T-helper 2 cell treated with Interferon-gamma antibody and Interleukin-4, amounts not matched to agents 5 μg/mL and 100 μg/mL, for 36 hours (primary cell): ENCODE measurements at regions not wholly inside any gene's neighbourhood (a gene's known extent, or its start where the extent isn't known, plus 50 kb on each side); places are given as distances from the start of the nearest gene placed in this dataset.

Experiments
- DNase-seq: peaks from one replicate; pipeline ENCODE4 v3.0.0; 2021; ENCODE audit warnings: low spot score
- H3K27ac Mint-ChIP-seq: one replicate; pipeline ENCODE4 v1.8.0; 2021; ENCODE audit warnings: mild to moderate bottlenecking, mixed read lengths
- H3K27me3 Mint-ChIP-seq: one replicate; pipeline ENCODE4 v1.8.0; 2021; ENCODE audit warnings: low read depth, mixed read lengths
- H3K36me3 Mint-ChIP-seq: one replicate; pipeline ENCODE4 v1.8.0; 2021; ENCODE audit warnings: low read depth, mixed read lengths
- H3K4me1 Mint-ChIP-seq: one replicate; pipeline ENCODE4 v1.8.0; 2021; ENCODE audit warnings: low read depth, mixed read lengths
- H3K4me3 Mint-ChIP-seq: one replicate; pipeline ENCODE4 v1.8.0; 2022; ENCODE audit warnings: mild to moderate bottlenecking, moderate library complexity, mixed read lengths
- H3K9me3 Mint-ChIP-seq: one replicate; pipeline ENCODE4 v1.8.0; 2021; ENCODE audit warnings: mixed read lengths

DNA sequence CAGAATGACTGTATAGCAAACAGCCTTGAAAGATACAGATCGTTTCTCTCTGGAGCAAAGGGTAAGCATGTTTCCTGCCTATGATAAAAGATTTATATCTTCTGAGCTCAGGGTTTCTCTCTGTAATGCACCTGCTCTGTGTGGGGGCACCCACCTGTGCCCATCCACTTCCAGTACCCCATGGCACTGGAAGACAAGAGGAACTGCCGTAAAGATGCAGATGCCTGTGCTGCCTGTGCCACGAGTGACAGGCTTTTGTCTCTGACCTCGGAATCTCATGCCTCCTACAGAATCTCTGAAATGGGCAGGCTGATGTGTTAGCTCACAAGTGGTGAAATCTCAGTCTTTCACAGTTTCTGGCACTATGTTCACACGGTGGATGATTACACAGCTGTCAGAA lies 50.3 kb upstream of the ATP11A start:
- Mint-ChIP-seq H3K4me3 (no peak overlapping the region), H3K4me1 (peaks cover 6% of the 10 kb centered on the region), H3K9me3 (no peaks in the 10 kb centered on the region), H3K27me3 (peaks cover 21% of the 10 kb centered on the region), H3K27ac (no peak overlapping the region), H3K36me3 (no peaks in the 10 kb centered on the region)
- no peak for DNase-seq

DNA sequence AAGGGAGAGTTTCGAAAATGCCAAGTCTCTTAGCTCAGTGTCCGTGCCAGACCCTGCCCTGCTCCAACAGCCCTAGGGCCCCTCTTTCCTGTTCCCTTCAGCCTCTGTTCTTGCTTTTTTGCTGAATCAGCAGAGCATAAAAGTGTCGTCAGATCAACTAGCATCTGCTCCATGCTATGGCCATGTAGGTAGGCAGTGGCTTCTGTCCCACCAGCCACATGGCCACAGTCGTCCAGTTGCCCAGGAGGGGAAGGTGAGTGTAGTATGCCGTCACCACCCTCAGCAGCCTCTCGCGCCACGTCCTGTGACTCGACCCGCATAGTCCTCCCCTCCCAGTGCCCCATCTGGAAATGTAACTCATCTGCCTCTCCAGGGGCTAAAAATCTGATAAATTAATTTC lies 50.9 kb upstream of the ATP11A start:
- no peak for DNase-seq
- peaks cover 6% of the 10 kb centered on the region for H3K4me1 Mint-ChIP-seq
- H3K4me3 Mint-ChIP-seq, result peak overlapping the region; percentile 37
- H3K9me3 Mint-ChIP-seq, result no peaks in the 10 kb centered on the region
- no peak overlapping the region for H3K27ac Mint-ChIP-seq
- no peaks in the 10 kb centered on the region for H3K36me3 Mint-ChIP-seq
- H3K27me3 Mint-ChIP-seq, result peaks cover 21% of the 10 kb centered on the region

DNA sequence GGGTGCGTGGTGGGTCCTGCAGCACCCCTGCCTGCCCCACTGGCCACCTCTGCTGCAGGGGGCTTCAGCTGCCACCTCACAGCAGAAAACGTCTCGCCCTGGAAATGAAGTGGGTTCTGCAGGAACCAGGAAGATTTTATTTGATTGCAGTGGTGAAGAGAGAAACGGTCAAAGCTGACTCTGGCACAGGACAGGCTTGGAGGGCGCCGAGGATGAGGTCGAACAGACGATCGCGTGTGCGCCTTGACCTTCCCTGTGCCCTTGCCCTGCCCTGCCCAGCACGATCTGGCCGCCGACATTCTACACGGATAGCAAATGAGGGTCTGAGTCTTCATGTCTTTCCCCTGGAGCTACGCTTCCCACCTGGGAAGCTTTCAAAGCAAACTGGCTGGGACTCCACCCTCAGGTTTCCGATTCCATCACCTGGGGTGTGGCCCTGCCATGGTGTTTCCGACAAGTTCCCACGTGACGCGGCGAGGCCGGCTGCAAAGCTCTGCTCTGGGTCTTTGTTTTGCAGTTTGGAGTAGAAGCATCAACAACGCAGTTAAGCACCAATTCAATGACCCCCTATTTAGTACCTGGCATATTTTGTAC lies 50.3 kb upstream of the TUBGCP3 start:
- no peaks in the 10 kb centered on the region for H3K9me3 Mint-ChIP-seq
- no peak overlapping the region for H3K27ac Mint-ChIP-seq
- H3K36me3 Mint-ChIP-seq, result no peaks in the 10 kb centered on the region
- peaks cover 21% of the 10 kb centered on the region for H3K27me3 Mint-ChIP-seq
- H3K4me3 Mint-ChIP-seq, result peak overlapping the region; percentile 37
- no peak for DNase-seq
- peaks cover 6% of the 10 kb centered on the region for H3K4me1 Mint-ChIP-seq
